Stimulated activated CD4-positive, alpha-beta T cell treated with anti-CD3 and anti-CD28 coated beads, Interleukin-2, amount 100 ng/mL, for 48 hours (primary cell): ENCODE measurements at regions not wholly inside any gene's neighbourhood (a gene's known extent, or its start where the extent isn't known, plus 50 kb on each side); places are given as distances from the start of the nearest gene placed in this dataset.
"Not testable (repeated sequence)": the region's sequence is repeated elsewhere in the genome, so short reads cannot be mapped to it uniquely, and the experiment has no call there.

Experiments used
- DNase-seq, 2 donors: peaks; one replicate each; pipeline ENCODE4 v3.0.0-alpha.2; 2020

DNA sequence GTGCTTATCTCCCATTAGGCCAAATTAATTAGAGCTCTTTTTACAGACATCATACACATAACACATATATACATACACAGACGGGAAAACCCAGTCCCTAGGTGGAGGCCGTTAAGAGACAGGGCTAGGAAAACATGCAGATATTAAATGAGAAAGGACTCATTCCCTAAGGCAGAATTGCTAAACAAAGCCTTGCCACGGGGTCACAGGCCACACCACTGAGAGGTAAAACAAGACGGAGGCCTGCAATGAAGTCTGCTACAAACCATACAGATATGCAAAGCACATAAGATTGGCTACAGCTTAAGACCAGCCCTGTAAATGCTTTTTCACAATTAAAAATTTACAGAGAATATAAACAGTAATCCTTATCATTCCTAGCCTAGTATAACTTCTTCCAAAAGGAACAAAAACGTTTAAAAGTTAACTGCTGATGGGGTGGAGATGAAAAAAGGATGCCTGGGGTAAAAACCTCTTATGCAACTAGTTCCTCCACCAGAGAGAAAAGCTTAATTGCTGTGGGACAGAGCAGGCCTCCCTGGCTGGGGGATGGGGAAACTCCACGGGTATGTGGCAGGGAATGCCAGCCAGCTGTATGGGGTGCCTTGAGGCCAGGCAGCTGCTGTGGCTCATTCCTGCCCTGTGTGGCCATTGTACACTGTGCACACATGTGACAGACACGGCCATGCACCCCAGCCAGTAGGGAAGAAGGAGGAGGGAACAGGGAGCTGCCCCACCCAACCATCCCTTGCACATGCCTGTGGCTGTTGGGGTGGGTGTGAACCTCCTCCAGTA is 481.4 kb upstream of the LMCD1 start:
- DNase-seq = no peak

- no peak for DNase-seq
Observed at GRCh38 chr3:8027954-8028353, 473.7 kb upstream of the LMCD1 start.

GRCh38 chr3:8050283-8050682 is 451.3 kb upstream of the LMCD1 start:
- no peak for DNase-seq

- DNase-seq = no peak
Observed at GRCh38 chr3:8052659-8053058, 449.0 kb upstream of the LMCD1 start.

DNA sequence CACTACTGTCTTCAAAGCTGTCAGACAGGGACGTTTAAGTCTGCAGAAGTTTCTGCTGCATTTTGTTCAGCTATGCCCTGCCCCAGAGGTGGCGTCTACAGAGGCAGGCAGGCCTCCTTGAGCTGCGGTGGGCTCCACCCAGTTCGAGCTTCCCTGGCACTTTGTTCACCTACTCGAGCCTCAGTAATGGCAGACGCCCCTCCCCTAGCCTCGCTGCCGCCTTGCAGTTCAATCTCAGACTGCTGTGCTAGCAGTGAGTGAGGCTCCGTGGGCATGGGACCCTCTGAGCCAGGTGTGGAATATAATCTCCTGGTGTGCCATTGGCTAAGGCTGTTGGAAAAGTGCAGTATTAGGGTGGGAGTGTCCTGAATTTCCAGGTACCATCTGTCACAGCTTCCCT is 433.5 kb upstream of the LMCD1 start:
- DNase-seq = not testable (repeated sequence)

DNA sequence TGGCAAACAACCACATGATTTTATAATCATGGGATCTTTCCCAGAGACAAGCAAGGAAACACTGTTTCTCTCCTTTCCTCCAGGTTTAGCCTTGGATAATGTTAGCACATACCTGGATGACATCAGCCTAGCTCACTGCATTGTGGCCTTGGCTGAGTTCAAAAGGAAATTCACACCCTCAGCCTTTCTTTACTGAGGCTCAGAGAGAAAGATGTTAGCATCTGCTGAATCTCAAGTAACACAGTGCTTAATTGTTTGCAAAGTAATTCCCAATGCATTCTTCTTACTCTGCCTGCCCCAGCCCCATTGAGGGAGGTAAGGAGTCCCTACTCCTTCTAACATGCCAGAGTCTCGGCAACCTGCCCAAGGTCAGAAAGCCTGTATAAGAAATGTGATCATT is 432.2 kb upstream of the LMCD1 start:
- DNase-seq = no peak

DNA sequence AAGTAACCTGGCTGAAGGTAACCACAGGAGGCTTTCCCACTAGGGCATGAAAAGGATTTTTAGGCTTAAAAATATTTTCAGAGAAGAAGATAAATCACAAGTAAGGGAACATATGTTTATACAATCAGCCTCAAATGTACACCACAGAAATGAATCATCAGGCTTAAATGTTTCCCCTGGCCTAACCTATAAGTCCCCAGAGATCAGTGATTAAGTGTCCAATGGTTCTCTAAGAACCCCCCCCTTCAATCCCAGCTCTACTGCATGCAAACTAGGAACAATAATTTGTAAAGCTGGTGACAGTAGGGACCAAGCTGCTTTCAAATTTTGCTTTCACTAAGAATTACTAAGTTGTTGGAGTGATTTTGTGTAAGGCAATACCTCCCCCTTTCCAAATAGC is 431.6 kb upstream of the LMCD1 start:
- DNase-seq = no peak

- not testable (repeated sequence) for DNase-seq
Observed at GRCh38 chr3:8074740-8075139, 426.9 kb upstream of the LMCD1 start.

DNA sequence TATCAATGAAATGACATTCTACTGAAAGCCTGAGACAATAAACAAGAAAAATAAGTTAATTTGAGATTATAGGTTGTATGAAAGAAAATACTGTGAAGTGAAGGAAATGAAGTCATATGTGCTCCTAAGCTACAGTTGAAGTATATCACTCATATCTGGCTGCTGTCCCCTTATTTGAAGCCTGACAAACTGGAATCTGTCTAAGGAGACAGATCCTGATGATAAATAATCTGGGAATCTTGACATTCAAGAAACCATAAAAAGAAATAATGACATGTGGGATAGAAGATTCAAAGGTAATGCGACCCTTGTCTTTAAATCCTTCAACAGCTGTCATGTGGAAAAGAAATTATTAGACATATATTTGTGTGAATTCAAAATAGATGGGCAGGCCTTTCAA is 424.5 kb upstream of the LMCD1 start:
- no peak for DNase-seq

DNA sequence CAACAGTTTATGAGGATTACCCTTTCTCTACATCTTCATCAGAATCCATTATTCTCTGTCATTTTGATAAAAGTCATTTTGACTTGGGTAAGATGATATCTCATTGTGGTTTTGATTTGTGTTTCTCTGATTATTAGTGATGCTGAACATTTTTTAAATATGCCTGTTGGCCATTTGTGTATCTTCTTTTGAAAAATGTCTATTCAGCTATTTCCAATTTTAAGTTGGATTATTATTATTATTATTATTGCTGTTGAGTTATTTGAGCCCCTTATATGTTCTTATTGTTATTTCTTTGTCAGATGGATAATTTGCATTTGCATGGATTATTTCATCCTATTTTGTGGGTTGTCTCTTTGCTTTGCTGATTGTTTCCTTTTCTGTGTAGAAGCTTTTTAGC is 421.2 kb upstream of the LMCD1 start:
- DNase-seq = no peak

- no peak for DNase-seq
Observed at GRCh38 chr3:8085498-8085897, 416.1 kb upstream of the LMCD1 start.

DNA sequence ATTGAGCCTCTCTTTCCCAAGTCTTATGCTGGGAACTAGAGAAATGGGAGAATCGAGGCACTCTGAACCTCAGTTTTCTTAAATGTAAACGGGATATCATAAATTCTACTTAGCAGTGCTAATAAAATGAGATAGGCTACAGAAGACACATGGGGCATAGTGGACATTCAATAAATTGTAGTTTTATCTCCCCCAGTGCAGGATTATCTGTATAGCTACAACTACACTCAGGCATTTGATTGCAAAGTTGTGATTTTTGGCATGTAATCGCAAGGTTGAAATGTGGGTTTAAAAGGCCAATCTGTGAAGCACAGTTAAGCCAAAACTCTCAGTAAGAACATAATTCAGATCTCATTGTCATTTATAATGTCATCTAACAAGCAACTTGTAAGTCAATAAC is 413.7 kb upstream of the LMCD1 start:
- DNase-seq = no peak

- no peak for DNase-seq
Observed at GRCh38 chr3:8094415-8094814, 407.2 kb upstream of the LMCD1 start.

- no peak for DNase-seq
Observed at GRCh38 chr3:8095724-8096123, 405.9 kb upstream of the LMCD1 start.

GRCh38 chr3:8097690-8098089 is 403.9 kb upstream of the LMCD1 start:
- no peak for DNase-seq

- DNase-seq = no peak
Observed at GRCh38 chr3:8103954-8104353, 397.7 kb upstream of the LMCD1 start.

- DNase-seq = no peak
Observed at GRCh38 chr3:8106921-8107320, 394.7 kb upstream of the LMCD1 start.

- DNase-seq = peak; percentile 47 to 58
Observed at GRCh38 chr3:8110966-8111798, 390.4 kb upstream of the LMCD1 start.

- DNase-seq = no peak
Observed at GRCh38 chr3:8112587-8112986, 389.0 kb upstream of the LMCD1 start.

GRCh38 chr3:8113626-8114025 is 388.0 kb upstream of the LMCD1 start:
- DNase-seq = no peak

- no peak for DNase-seq
Observed at GRCh38 chr3:8128686-8129085, 372.9 kb upstream of the LMCD1 start.

DNA sequence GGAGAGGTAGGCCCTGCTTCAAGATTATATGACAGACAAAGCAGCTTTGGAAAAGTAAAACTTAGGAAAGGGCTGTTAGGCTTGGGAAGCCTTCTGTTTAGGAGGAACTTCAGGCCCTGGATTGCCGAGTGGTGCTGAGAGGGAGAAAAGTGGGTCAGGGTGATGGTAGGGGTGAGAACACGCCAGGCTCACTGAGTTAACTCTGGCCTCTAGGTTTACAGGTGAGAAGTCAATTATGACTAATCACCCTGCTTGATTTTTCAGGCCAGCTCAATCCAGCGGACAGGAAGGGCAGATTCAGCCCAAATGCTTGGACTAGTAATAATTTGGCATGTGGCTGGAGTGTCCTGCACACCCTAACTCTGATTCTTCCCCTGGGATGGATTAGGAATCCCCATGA is 365.1 kb upstream of the LMCD1 start:
- no peak for DNase-seq

DNA sequence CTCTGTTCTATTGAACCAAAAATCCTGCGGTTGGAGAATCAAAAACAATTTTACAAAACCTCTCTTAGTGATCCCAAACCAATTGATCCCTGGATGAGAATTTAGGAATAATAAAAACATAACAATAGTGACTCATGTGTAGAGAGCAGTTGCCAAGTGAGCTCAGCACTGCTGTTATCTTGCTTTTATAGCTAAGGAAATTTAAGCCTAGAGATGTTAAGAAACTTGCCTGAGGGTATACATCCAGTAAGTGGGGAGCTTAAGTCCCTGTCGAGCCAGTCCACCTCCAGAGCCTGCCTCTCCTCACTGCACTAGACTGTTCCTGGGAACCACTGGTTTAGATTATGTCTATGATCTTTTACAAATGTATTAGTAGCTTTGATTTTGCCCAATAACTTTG is 358.4 kb upstream of the LMCD1 start:
- no peak for DNase-seq

GRCh38 chr3:8145661-8146060 is 356.0 kb upstream of the LMCD1 start:
- no peak for DNase-seq
